GM12891 (cell line): ENCODE measurements at regions not wholly inside any gene's neighbourhood (a gene's known extent, or its start where the extent isn't known, plus 50 kb on each side); places are given as distances from the start of the nearest gene placed in this dataset.

Experiments
- PAX5 ChIP-seq: IDR thresholded peaks from 2 replicates; pipeline ENCODE4 v1.6.1; 2011; ENCODE audit warnings: low read length, moderate library complexity, mild to moderate bottlenecking; ENCODE audit not compliant: insufficient read depth, severe bottlenecking
- POLR2A ChIP-seq: IDR thresholded peaks from 2 replicates; pipeline ENCODE4 v1.6.1; 2011; ENCODE audit warnings: low read depth, low read length, control low read depth
- POLR2AphosphoS5 ChIP-seq: IDR thresholded peaks from 2 replicates; pipeline ENCODE4 v1.6.1; 2011; ENCODE audit warnings: low read depth, low read length, control low read depth
- SPI1 ChIP-seq: IDR thresholded peaks from 2 replicates; pipeline ENCODE4 v1.6.1; 2011; ENCODE audit warnings: low read depth, low read length, control low read depth
- TAF1 ChIP-seq: IDR thresholded peaks from 2 replicates; pipeline ENCODE4 v1.6.1; 2011; ENCODE audit warnings: low read depth, low read length, control low read depth

- no peak for TF ChIP-seq POLR2AphosphoS5
- no peak for TF ChIP-seq POLR2A
- TF ChIP-seq SPI1: no peak
- no peak for TF ChIP-seq TAF1
- TF ChIP-seq PAX5: no peak
These were observed 99.4 kb upstream of the ADAMTS16 start for GRCh38 chr5:5040712-5041111.
